ENCODE measurements at regions not wholly inside any gene's neighbourhood (a gene's known extent, or its start where the extent isn't known, plus 50 kb on each side); places are given as distances from the start of the nearest gene placed in this dataset.

DNA sequence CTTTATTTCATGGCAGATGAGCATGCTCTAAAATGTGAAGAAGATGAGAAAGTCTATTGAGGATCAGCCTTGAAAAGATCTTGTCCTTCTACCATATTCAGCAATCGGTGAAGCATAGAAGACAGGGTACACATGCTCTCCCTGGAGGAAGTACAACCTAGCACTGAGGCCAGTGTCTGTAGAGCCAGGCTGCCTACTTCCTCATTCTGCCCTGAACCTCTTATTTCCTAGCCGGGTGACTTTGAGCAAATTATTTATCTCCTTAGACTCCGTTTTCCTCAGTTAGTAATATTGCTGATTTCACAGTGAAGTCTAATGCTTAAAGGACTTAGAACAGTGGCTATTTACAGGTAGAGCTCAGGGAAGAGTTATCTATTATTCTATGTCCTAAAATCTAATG lies 58.4 kb downstream of the TMEM100 start:
- TF ChIP-seq EGR1 (IDR thresholded peaks at IDR 0.05) = no peak
- TF ChIP-seq CREB1 (IDR thresholded peaks at IDR 0.05; ENCODE audit: low read depth) = no peak
- TF ChIP-seq, protein P1, sequence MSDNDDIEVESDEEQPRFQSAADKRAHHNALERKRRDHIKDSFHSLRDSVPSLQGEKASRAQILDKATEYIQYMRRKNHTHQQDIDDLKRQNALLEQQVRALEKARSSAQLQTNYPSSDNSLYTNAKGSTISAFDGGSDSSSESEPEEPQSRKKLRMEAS (IDR thresholded peaks at IDR 0.05) = no peak
- TF ChIP-seq EP300 (IDR thresholded peaks at IDR 0.05; ENCODE audit: borderline replicate concordance) = no peak
- no peak for TF ChIP-seq TCF12 (IDR thresholded peaks at IDR 0.05; ENCODE audit: low read depth)
- TF ChIP-seq, protein P2, sequence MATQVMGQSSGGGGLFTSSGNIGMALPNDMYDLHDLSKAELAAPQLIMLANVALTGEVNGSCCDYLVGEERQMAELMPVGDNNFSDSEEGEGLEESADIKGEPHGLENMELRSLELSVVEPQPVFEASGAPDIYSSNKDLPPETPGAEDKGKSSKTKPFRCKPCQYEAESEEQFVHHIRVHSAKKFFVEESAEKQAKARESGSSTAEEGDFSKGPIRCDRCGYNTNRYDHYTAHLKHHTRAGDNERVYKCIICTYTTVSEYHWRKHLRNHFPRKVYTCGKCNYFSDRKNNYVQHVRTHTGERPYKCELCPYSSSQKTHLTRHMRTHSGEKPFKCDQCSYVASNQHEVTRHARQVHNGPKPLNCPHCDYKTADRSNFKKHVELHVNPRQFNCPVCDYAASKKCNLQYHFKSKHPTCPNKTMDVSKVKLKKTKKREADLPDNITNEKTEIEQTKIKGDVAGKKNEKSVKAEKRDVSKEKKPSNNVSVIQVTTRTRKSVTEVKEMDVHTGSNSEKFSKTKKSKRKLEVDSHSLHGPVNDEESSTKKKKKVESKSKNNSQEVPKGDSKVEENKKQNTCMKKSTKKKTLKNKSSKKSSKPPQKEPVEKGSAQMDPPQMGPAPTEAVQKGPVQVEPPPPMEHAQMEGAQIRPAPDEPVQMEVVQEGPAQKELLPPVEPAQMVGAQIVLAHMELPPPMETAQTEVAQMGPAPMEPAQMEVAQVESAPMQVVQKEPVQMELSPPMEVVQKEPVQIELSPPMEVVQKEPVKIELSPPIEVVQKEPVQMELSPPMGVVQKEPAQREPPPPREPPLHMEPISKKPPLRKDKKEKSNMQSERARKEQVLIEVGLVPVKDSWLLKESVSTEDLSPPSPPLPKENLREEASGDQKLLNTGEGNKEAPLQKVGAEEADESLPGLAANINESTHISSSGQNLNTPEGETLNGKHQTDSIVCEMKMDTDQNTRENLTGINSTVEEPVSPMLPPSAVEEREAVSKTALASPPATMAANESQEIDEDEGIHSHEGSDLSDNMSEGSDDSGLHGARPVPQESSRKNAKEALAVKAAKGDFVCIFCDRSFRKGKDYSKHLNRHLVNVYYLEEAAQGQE (IDR thresholded peaks at IDR 0.05; ENCODE audit: low read depth) = no peak

Measured in Ishikawa (cell line).